GM23338 (cell line): ENCODE measurements at regions not wholly inside any gene's neighbourhood (a gene's known extent, or its start where the extent isn't known, plus 50 kb on each side); places are given as distances from the start of the nearest gene placed in this dataset.

ENCODE experiments used
- ATAC-seq: fragments of 200-7000 bp; cut with Tn5 transposase; 3 replicates; pipeline ENCODE4 v1.9.1; 2020
- DNase-seq: peaks from one replicate; pipeline ENCODE4 v3.0.0-alpha.2; 2015; ENCODE audit warnings: low spot score
- H2AFZ ChIP-seq: fragments of 200-600 bp; sonication (generic); 2 replicates; pipeline ENCODE4 v1.8.0; 2016; ENCODE audit warnings: antibody characterized with exemption, mild to moderate bottlenecking, moderate library complexity
- H3F3A ChIP-seq: fragments of 200-600 bp; sonication (generic); replicated peaks from 2 replicates; pipeline ENCODE4 v1.8.0; 2017; ENCODE audit warnings: antibody characterized with exemption, mixed run types, low read depth
- H3K27ac ChIP-seq: fragments of 200-600 bp; sonication (generic); 2 replicates; pipeline ENCODE4 v1.6.1; 2016; ENCODE audit warnings: low read depth
- H3K27me3 ChIP-seq: fragments of 200-600 bp; sonication (generic); 2 replicates; pipeline ENCODE4 v1.8.0; 2016; ENCODE audit warnings: mild to moderate bottlenecking, mixed run types, moderate library complexity; ENCODE audit not compliant: insufficient read depth
- H3K36me3 ChIP-seq: fragments of 200-600 bp; sonication (generic); 2 replicates; pipeline ENCODE4 v1.8.0; 2016; ENCODE audit warnings: mild to moderate bottlenecking; ENCODE audit not compliant: insufficient read depth
- H3K4me1 ChIP-seq: fragments of 200-600 bp; sonication (generic); 2 replicates; pipeline ENCODE4 v1.8.0; 2016; ENCODE audit warnings: mild to moderate bottlenecking, moderate library complexity; ENCODE audit not compliant: insufficient read depth
- H3K4me2 ChIP-seq: fragments of 200-600 bp; sonication (generic); 2 replicates; pipeline ENCODE4 v1.7.1; 2017; ENCODE audit warnings: mixed run types
- H3K4me3 ChIP-seq: fragments of 200-600 bp; sonication (generic); 2 replicates; pipeline ENCODE4 v1.6.1; 2016; ENCODE audit warnings: mixed run types
- H3K79me2 ChIP-seq: fragments of 200-600 bp; sonication (generic); replicated peaks from 2 replicates; pipeline ENCODE4 v1.8.0; 2017; ENCODE audit warnings: mild to moderate bottlenecking; ENCODE audit not compliant: insufficient read depth
- H3K9me2 ChIP-seq: fragments of 200-600 bp; sonication (generic); 2 replicates; pipeline ENCODE4 v1.8.0; 2017; ENCODE audit not compliant: insufficient read depth
- H4K20me1 ChIP-seq: fragments of 200-600 bp; sonication (generic); replicated peaks from 2 replicates; pipeline ENCODE4 v1.8.0; 2017; ENCODE audit warnings: mild to moderate bottlenecking; ENCODE audit not compliant: insufficient read depth
- H3K27ac Mint-ChIP-seq: 2 replicates; pipeline ENCODE4 v1.8.0; 2020; ENCODE audit warnings: inconsistent platforms, mild to moderate bottlenecking, moderate library complexity, mixed read lengths
- H3K27me3 Mint-ChIP-seq: 3 replicates; pipeline ENCODE4 v1.8.0; 2022; ENCODE audit warnings: low read depth, mild to moderate bottlenecking, moderate library complexity, mixed read lengths, inconsistent platforms; ENCODE audit not compliant: insufficient read depth, poor library complexity
- H3K36me3 Mint-ChIP-seq: 3 replicates; pipeline ENCODE4 v1.8.0; 2021; ENCODE audit warnings: low read depth, mild to moderate bottlenecking, inconsistent platforms, moderate library complexity, mixed read lengths
- H3K4me1 Mint-ChIP-seq: 3 replicates; pipeline ENCODE4 v1.8.0; 2020; ENCODE audit warnings: mild to moderate bottlenecking, inconsistent platforms, mixed read lengths
- H3K4me3 Mint-ChIP-seq: 3 replicates; pipeline ENCODE4 v1.8.0; 2021; ENCODE audit warnings: moderate library complexity, mild to moderate bottlenecking, inconsistent platforms, mixed read lengths
- H3K9me3 Mint-ChIP-seq: 3 replicates; pipeline ENCODE4 v1.8.0; 2020; ENCODE audit warnings: moderate library complexity, mild to moderate bottlenecking, inconsistent platforms, mixed read lengths
- CREB1 ChIP-seq: fragments of 250-450 bp; sonication (Bioruptor Pico); IDR thresholded peaks from 2 replicates; pipeline ENCODE4 v1.5.0; 2020; ENCODE audit warnings: low read depth, mild to moderate bottlenecking, moderate library complexity
- CTCF ChIP-seq, 2 experiments: fragments of 200-600 bp in 1 of 2; sonication (generic) in 1 of 2; conservative IDR thresholded peaks; 2 replicates each; pipeline versions ENCODE4 v1.5.1 to v1.6.1; 2016 to 2017; ENCODE audit warnings: antibody characterized with exemption in 2 of 2, low read depth in 2 of 2, mild to moderate bottlenecking in 2 of 2, moderate library complexity in 1 of 2
- EZH2 ChIP-seq: fragments of 200-600 bp; sonication (generic); IDR thresholded peaks from one replicate; pipeline ENCODE4 v1.8.0; 2017; ENCODE audit warnings: antibody characterized with exemption, mild to moderate bottlenecking, low read depth; ENCODE audit not compliant: unreplicated experiment
- JUNB ChIP-seq: IDR thresholded peaks from one replicate; pipeline ENCODE4 v1.6.1; 2016; ENCODE audit warnings: antibody characterized with exemption; ENCODE audit not compliant: unreplicated experiment
- NANOG ChIP-seq: IDR thresholded peaks from 2 replicates; pipeline ENCODE4 v1.6.1; 2016; ENCODE audit warnings: antibody characterized with exemption, borderline replicate concordance
- STAT1 ChIP-seq: IDR thresholded peaks from one replicate; pipeline ENCODE4 v1.6.1; 2016; ENCODE audit warnings: antibody characterized with exemption; ENCODE audit not compliant: unreplicated experiment
- ZNF114 ChIP-seq: fragments of 250-450 bp; sonication (Bioruptor Pico); IDR thresholded peaks from 2 replicates; pipeline ENCODE4 v1.5.0; 2020; ENCODE audit warnings: mild to moderate bottlenecking, moderate library complexity
- ZNF331 ChIP-seq: fragments of 250-450 bp; sonication (Bioruptor Pico); IDR thresholded peaks from 2 replicates; pipeline ENCODE4 v1.5.0; 2020; ENCODE audit warnings: low read depth, mild to moderate bottlenecking, moderate library complexity
- ZNF462 ChIP-seq: fragments of 250-450 bp; sonication (Bioruptor Pico); IDR thresholded peaks from 2 replicates; pipeline ENCODE4 v1.5.0; 2020; ENCODE audit warnings: mild to moderate bottlenecking, moderate library complexity

- TF ChIP-seq CTCF (conservative IDR thresholded peaks at IDR 0.05; ENCODE audit: low read depth in 2 of 2) (no peak), ZNF331 (CRISPR knock-in tag) (no peak), ZNF114 (no peak)
These were observed 89.3 kb upstream of the SDK2 start (continued) for GRCh38 chr17:73733517-73733916.

- no peaks in the 10 kb centered on the region for H3F3A ChIP-seq
- no peak overlapping the region for H3K4me2 ChIP-seq
- no peaks in the 10 kb centered on the region for H3K9me2 ChIP-seq
- H3K27ac Mint-ChIP-seq = no peak overlapping the region
- H3K4me1 ChIP-seq = no peaks in the 10 kb centered on the region; the same call in 1 of the 2 replicates
- ATAC-seq (peak; percentile 22), DNase-seq (no peak)
- H3K4me3 Mint-ChIP-seq = no peak overlapping the region
- H3K36me3 ChIP-seq = no peaks in the 10 kb centered on the region
- peaks cover 15% of the 10 kb centered on the region for H3K27me3 Mint-ChIP-seq
- H2AFZ ChIP-seq = no peak overlapping the region
- H3K9me3 Mint-ChIP-seq = peaks cover 18% of the 10 kb centered on the region
- H3K36me3 Mint-ChIP-seq = peaks cover 4% of the 10 kb centered on the region; the same call in 1 of the 3 replicates
- H4K20me1 ChIP-seq = no peaks in the 10 kb centered on the region
- TF ChIP-seq JUNB (no peak), ZNF462 (CRISPR knock-in tag) (no peak), CREB1 (no peak), ZNF331 (CRISPR knock-in tag) (no peak), STAT1 (no peak), NANOG (no peak), EZH2 (no peak), CTCF (conservative IDR thresholded peaks at IDR 0.05; ENCODE audit: low read depth in 2 of 2) (no peak)
- H3K4me1 Mint-ChIP-seq = peaks cover 11% of the 10 kb centered on the region; the same call in 2 of the 3 replicates
- H3K79me2 ChIP-seq = no peaks in the 10 kb centered on the region
- no peak overlapping the region for H3K27ac ChIP-seq
- H3K27me3 ChIP-seq = no peaks in the 10 kb centered on the region
- H3K4me3 ChIP-seq = no peak overlapping the region
These were observed 91.0 kb upstream of the SDK2 start for GRCh38 chr17:73735245-73735644.
